ENCODE measurements at regions not wholly inside any gene's neighbourhood (a gene's known extent, or its start where the extent isn't known, plus 50 kb on each side); places are given as distances from the start of the nearest gene placed in this dataset.

- TF ChIP-seq, protein P1, sequence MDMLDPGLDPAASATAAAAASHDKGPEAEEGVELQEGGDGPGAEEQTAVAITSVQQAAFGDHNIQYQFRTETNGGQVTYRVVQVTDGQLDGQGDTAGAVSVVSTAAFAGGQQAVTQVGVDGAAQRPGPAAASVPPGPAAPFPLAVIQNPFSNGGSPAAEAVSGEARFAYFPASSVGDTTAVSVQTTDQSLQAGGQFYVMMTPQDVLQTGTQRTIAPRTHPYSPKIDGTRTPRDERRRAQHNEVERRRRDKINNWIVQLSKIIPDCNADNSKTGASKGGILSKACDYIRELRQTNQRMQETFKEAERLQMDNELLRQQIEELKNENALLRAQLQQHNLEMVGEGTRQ (IDR thresholded peaks at IDR 0.05; ENCODE audit: borderline replicate concordance, low read depth, low read length) = no peak
- TF ChIP-seq RAD21 (IDR thresholded peaks at IDR 0.05; ENCODE audit: insufficient read depth, low read depth, low read length) (no peak), ZNF592 (IDR thresholded peaks at IDR 0.05) (no peak), BMI1 (IDR thresholded peaks at IDR 0.05; ENCODE audit: borderline replicate concordance) (no peak), BACH1 (IDR thresholded peaks at IDR 0.05; ENCODE audit: borderline replicate concordance) (no peak), NFYA (IDR thresholded peaks at IDR 0.05; ENCODE audit: borderline replicate concordance, low read depth, low read length) (no peak)
Observed at GRCh38 chr5:111587728-111588127, 75.4 kb upstream of the STARD4 start (continued).

- TF ChIP-seq DPF2 (IDR thresholded peaks at IDR 0.05) = no peak
- no peak for TF ChIP-seq JUND (IDR thresholded peaks at IDR 0.05; ENCODE audit: low read depth, low read length)
- no peak for TF ChIP-seq ESRRA (IDR thresholded peaks at IDR 0.05; ENCODE audit: low read length)
- no peak for TF ChIP-seq ZBTB11 (CRISPR knock-in tag; IDR thresholded peaks at IDR 0.05)
- no TSS peak for BruUV-seq (replicated peaks)
- Histone ChIP-seq H3K9ac (ENCODE audit: control insufficient read depth, insufficient read depth, low read length) (no peak overlapping the region), H3K27ac (ENCODE audit: control insufficient read depth, insufficient read depth) (no peak overlapping the region), H3K27me3 (replicated peaks in 1 of 2; ENCODE audit: control insufficient read depth in 2 of 2, insufficient read depth in 2 of 2, low read length in 1 of 2) (no peaks in the 10 kb centered on the region), H3K79me2 (ENCODE audit: control insufficient read depth, insufficient read depth, low read length) (no peaks in the 10 kb centered on the region), H4K20me1 (ENCODE audit: control insufficient read depth, insufficient read depth) (no peaks in the 10 kb centered on the region), H3K4me2 (ENCODE audit: control insufficient read depth, insufficient read depth) (no peak overlapping the region), H3K4me1 (ENCODE audit: control insufficient read depth, insufficient read depth, low read length) (no peaks in the 10 kb centered on the region), H3K4me3 (no peak overlapping the region), H3K9me3 (replicated peaks; ENCODE audit: control insufficient read depth, insufficient read depth, low read length) (no peaks in the 10 kb centered on the region), H3K36me3 (ENCODE audit: control insufficient read depth in 2 of 2, insufficient read depth in 2 of 2, low read length in 1 of 2) (no peaks in the 10 kb centered on the region), H2AFZ (ENCODE audit: control insufficient read depth, low read depth, low read length) (no peak overlapping the region)
- intact Hi-C loops (cut with micrococcal nuclease; ENCODE audit: unreplicated experiment) (no loop called here), in situ Hi-C loops (cut with MboI) (no loop called here)
- RAD21 ChIA-PET (ENCODE audit: unreplicated experiment) = no interaction called here
- SMC1A ChIA-PET (ENCODE audit: uncharacterized antibody, unreplicated experiment) = no interaction called here
- no peak for ATAC-seq
- POLR2A ChIA-PET = interaction anchor here (0.7 kb wide), 1 partner anchor 251 kb away, joined by 5 read pairs; no protein-coding TSS in a partner anchor
- FAIRE-seq = no peak
- CTCF ChIA-PET = interaction anchor here (0.6 to 1.7 kb wide), 3 partner anchors 35 to 400 kb away, joined by 3 to 9 read pairs (median 3); no protein-coding TSS in a partner anchor
- WGBS (ENCODE audit: insufficient coverage, insufficient replicate concordance, low lambda C conversion rate, missing lambda C conversion rate) = 11% methylated on average over 4 of the region's 4 CpGs
- no peak for DNase-seq (ENCODE audit: low read depth, low spot score)
Observed at GRCh38 chr5:111585946-111586345, 73.6 kb upstream of the STARD4 start.
